HCT116 (cell line): ENCODE measurements at regions not wholly inside any gene's neighbourhood (a gene's known extent, or its start where the extent isn't known, plus 50 kb on each side); places are given as distances from the start of the nearest gene placed in this dataset.

Source experiments
- ATAC-seq: fragments of 200-7000 bp; cut with Tn5 transposase; 2 replicates; pipeline ENCODE4 v1.9.1; 2020; ENCODE audit warnings: mild to moderate bottlenecking, moderate library complexity
- BruUV-seq: library from RNA; stranded (reverse); fragments of 400-500 nt; replicated peaks from 2 replicates; lab custom pipeline; 2021; lab: Mats Ljungman, UMichigan
- CTCF ChIA-PET: fragments of 300-600 bp; sonication (Branson Sonifier 250); formaldehyde crosslinking; loops from one replicate; lab custom pipeline; 2021; ENCODE audit warnings: antibody characterized with exemption; lab: Charles Lee
- POLR2A ChIA-PET: fragments of 300-600, 350-600 bp; sonication (Branson Sonifier 250); formaldehyde crosslinking; loops from one replicate; lab custom pipeline; 2021; ENCODE audit warnings: antibody characterized with exemption; lab: Charles Lee
- RAD21 ChIA-PET, 2 experiments: fragments of 300-600 bp; sonication (Branson Sonifier 250); formaldehyde crosslinking; loops; one replicate each; lab custom pipeline; 2023; ENCODE audit warnings: low total read pairs in 2 of 2; ENCODE audit not compliant: uncharacterized antibody in 2 of 2, unreplicated experiment in 2 of 2, low non-redundant PET in 1 of 2; lab: Charles Lee
- DNase-seq: peaks from one replicate; pipeline ENCODE4 v3.0.0-alpha.2; 2010; ENCODE audit warnings: low read depth, low spot score
- H2AFZ ChIP-seq: fragments of 200-600 bp; shearing (Covaris generic), sonication (generic); 2 replicates; pipeline ENCODE4 v1.6.1; 2017; ENCODE audit warnings: low read depth, mixed run types, mixed read lengths, antibody characterized with exemption, low read length; ENCODE audit not compliant: poor library complexity, severe bottlenecking
- H3K27ac ChIP-seq: 2 replicates; pipeline ENCODE4 v1.5.1; 2012; ENCODE audit warnings: low read depth, low read length
- H3K27me3 ChIP-seq: fragments of 200-600 bp; sonication (generic); 2 replicates; pipeline ENCODE4 v1.6.1; 2016; ENCODE audit warnings: mixed run types, low read length, mixed read lengths; ENCODE audit not compliant: insufficient read depth
- H3K36me3 ChIP-seq, 2 experiments: fragments of 200-500 bp in 1 of 2; fragments of 200-600 bp in 1 of 2; sonication (Bioruptor generic) in 1 of 2; sonication (generic) in 1 of 2; 2 replicates each; pipeline versions ENCODE4 v1.5.1 to v1.6.1; 2014 to 2016; ENCODE audit warnings: low read length in 2 of 2, inconsistent platforms in 1 of 2, mixed read lengths in 1 of 2, mixed run types in 1 of 2; ENCODE audit not compliant: insufficient read depth in 2 of 2, control insufficient read depth in 1 of 2
- H3K4me1 ChIP-seq, 2 experiments: fragments of 200-600 bp in 1 of 2; sonication (generic) in 1 of 2; 2 replicates each; pipeline versions ENCODE4 v1.5.1 to v1.6.1; 2012 to 2017; ENCODE audit warnings: low read length in 2 of 2, inconsistent platforms in 1 of 2, mild to moderate bottlenecking in 1 of 2, mixed read lengths in 1 of 2, mixed run types in 1 of 2, moderate library complexity in 1 of 2; ENCODE audit not compliant: insufficient read depth in 2 of 2, control insufficient read depth in 1 of 2
- H3K4me2 ChIP-seq: fragments of 200-600 bp; sonication (generic); 2 replicates; pipeline ENCODE4 v1.6.1; 2017; ENCODE audit warnings: mixed run types, low read length, mixed read lengths
- H3K4me3 ChIP-seq, 2 experiments: fragments of 200-600 bp in 1 of 2; sonication (generic) in 1 of 2; replicated peaks in 1 of 2; 2 replicates each; pipeline ENCODE4 v1.5.1; 2011 to 2016; ENCODE audit warnings: low read length in 2 of 2, control low read depth in 1 of 2, low read depth in 1 of 2, mild to moderate bottlenecking in 1 of 2, mixed read lengths in 1 of 2, mixed run types in 1 of 2
- H3K79me2 ChIP-seq: fragments of 200-600 bp; sonication (generic); 2 replicates; pipeline ENCODE4 v1.6.1; 2017; ENCODE audit warnings: mild to moderate bottlenecking, mixed run types, low read length, moderate library complexity, mixed read lengths; ENCODE audit not compliant: insufficient read depth
- H3K9ac ChIP-seq: fragments of 200-600 bp; sonication (generic); 2 replicates; pipeline ENCODE4 v1.6.1; 2016; ENCODE audit warnings: low read length, mixed read lengths
- H3K9me2 ChIP-seq: fragments of 200-600 bp; sonication (generic), shearing (Covaris generic); 2 replicates; pipeline ENCODE4 v1.6.1; 2017; ENCODE audit warnings: mixed run types, mild to moderate bottlenecking, moderate library complexity; ENCODE audit not compliant: insufficient read depth
- H3K9me3 ChIP-seq, 2 experiments: fragments of 200-500 bp in 1 of 2; fragments of 200-600 bp in 1 of 2; sonication (Bioruptor generic) in 1 of 2; sonication (generic) in 1 of 2; 2 replicates each; pipeline ENCODE4 v1.6.1; 2014 to 2017; ENCODE audit warnings: low read length in 2 of 2, mixed read lengths in 2 of 2, inconsistent platforms in 1 of 2, low read depth in 1 of 2, mild to moderate bottlenecking in 1 of 2, mixed run types in 1 of 2, moderate library complexity in 1 of 2; ENCODE audit not compliant: control insufficient read depth in 1 of 2, insufficient read depth in 1 of 2
- H4K20me1 ChIP-seq: fragments of 200-600 bp; sonication (generic), shearing (Covaris generic); 2 replicates; pipeline ENCODE4 v1.6.1; 2017; ENCODE audit warnings: mixed run types, mild to moderate bottlenecking, moderate library complexity; ENCODE audit not compliant: insufficient read depth
- ATF3 ChIP-seq: IDR thresholded peaks from 2 replicates; pipeline ENCODE4 v1.6.1; 2012
- CBX3 ChIP-seq: IDR thresholded peaks from 2 replicates; pipeline ENCODE4 v1.6.1; 2012; ENCODE audit warnings: low read depth
- CTCF ChIP-seq, 3 experiments: fragments of 200-600 bp in 1 of 3; sonication (generic) in 1 of 3; IDR thresholded peaks in 2 of 3; conservative IDR thresholded peaks in 1 of 3; 2 replicates each; pipeline ENCODE4 v1.5.1; 2012 to 2017; ENCODE audit warnings: low read depth in 2 of 3, low read length in 2 of 3, antibody characterized with exemption in 1 of 3, borderline replicate concordance in 1 of 3, control low read depth in 1 of 3, mild to moderate bottlenecking in 1 of 3, mixed read lengths in 1 of 3, mixed run types in 1 of 3, moderate library complexity in 1 of 3; ENCODE audit not compliant: insufficient read depth in 1 of 3
- EGR1 ChIP-seq: IDR thresholded peaks from 2 replicates; pipeline ENCODE4 v1.6.1; 2012; ENCODE audit warnings: low read depth
- ELF1 ChIP-seq: IDR thresholded peaks from 2 replicates; pipeline ENCODE4 v1.6.1; 2012; ENCODE audit warnings: low read depth, borderline replicate concordance
- EZH2phosphoT487 ChIP-seq: fragments of 200-600 bp; IDR thresholded peaks from 2 replicates; pipeline ENCODE4 v1.6.1; 2018; ENCODE audit warnings: antibody characterized with exemption, borderline replicate concordance
- JUND ChIP-seq: IDR thresholded peaks from 2 replicates; pipeline ENCODE4 v1.6.1; 2012
- MAX ChIP-seq: IDR thresholded peaks from 2 replicates; pipeline ENCODE4 v1.6.1; 2012
- POLR2A ChIP-seq: IDR thresholded peaks from 2 replicates; pipeline ENCODE4 v1.7.0; 2011; ENCODE audit warnings: borderline replicate concordance; ENCODE audit not compliant: insufficient read depth, insufficient read length; ENCODE audit errors: extremely low read depth
- RAD21 ChIP-seq: IDR thresholded peaks from 2 replicates; pipeline ENCODE4 v1.6.1; 2012; ENCODE audit warnings: low read depth, mild to moderate bottlenecking
- SIN3A ChIP-seq: IDR thresholded peaks from 2 replicates; pipeline ENCODE4 v1.6.1; 2012; ENCODE audit warnings: low read depth
- SP1 ChIP-seq: IDR thresholded peaks from 2 replicates; pipeline ENCODE4 v1.6.1; 2012; ENCODE audit warnings: low read depth
- SRF ChIP-seq: IDR thresholded peaks from 2 replicates; pipeline ENCODE4 v1.6.1; 2012; ENCODE audit warnings: low read depth
- TCF7L2 ChIP-seq: IDR thresholded peaks from 2 replicates; pipeline ENCODE4 v1.7.0; 2011; ENCODE audit warnings: borderline replicate concordance, inconsistent platforms; ENCODE audit not compliant: insufficient read depth, insufficient read length; ENCODE audit errors: extremely low read depth
- YY1 ChIP-seq: IDR thresholded peaks from 2 replicates; pipeline ENCODE4 v1.6.1; 2011; ENCODE audit warnings: low read length, low read depth, moderate library complexity, mild to moderate bottlenecking; ENCODE audit not compliant: insufficient replicate concordance; ENCODE audit errors: extremely low read depth
- ZNF274 ChIP-seq: fragments of 200-500 bp; sonication (Bioruptor generic); IDR thresholded peaks from 2 replicates; pipeline ENCODE4 v1.6.1; 2014; ENCODE audit warnings: mild to moderate bottlenecking, low read depth, low read length, inconsistent platforms
- intact Hi-C: fragments of 100-400 bp; cut with micrococcal nuclease; formaldehyde crosslinking; loops from 2 replicates; pipeline ENCODE4 v1.10.0; 2022

- H2AFZ ChIP-seq: no peak overlapping the region
- no peaks in the 10 kb centered on the region for H3K4me1 ChIP-seq
- H3K9ac ChIP-seq: no peak overlapping the region
- H3K4me3 ChIP-seq: no peak overlapping the region
- BruUV-seq: no TSS peak
- H3K27ac ChIP-seq: no peak overlapping the region
- no peak overlapping the region for H3K4me2 ChIP-seq
- ChIA-PET CTCF (no interaction called here), POLR2A (no interaction called here), RAD21 (no interaction called here)
- ATAC-seq: no peak
- no peaks in the 10 kb centered on the region for H3K79me2 ChIP-seq
- no peaks in the 10 kb centered on the region for H3K36me3 ChIP-seq
- TF ChIP-seq MAX (no peak), EGR1 (no peak), JUND (no peak), SIN3A (no peak)
- H3K9me3 ChIP-seq: no peaks in the 10 kb centered on the region
- H4K20me1 ChIP-seq: no peaks in the 10 kb centered on the region
- no peak for DNase-seq
- no peaks in the 10 kb centered on the region for H3K27me3 ChIP-seq
- H3K9me2 ChIP-seq: no peaks in the 10 kb centered on the region
- intact Hi-C loops: no loop called here
These were observed 99.1 kb upstream of the UGP2 start for GRCh38 chr2:63742580-63742976.

GRCh38 chr2:63743170-63743981 lies 98.3 kb upstream of the UGP2 start:
- H3K27ac ChIP-seq: no peak overlapping the region
- no peak overlapping the region for H3K4me2 ChIP-seq
- no peaks in the 10 kb centered on the region for H3K27me3 ChIP-seq
- intact Hi-C loops: no loop called here
- no peaks in the 10 kb centered on the region for H3K36me3 ChIP-seq
- H3K9me3 ChIP-seq: no peaks in the 10 kb centered on the region
- no peak for ATAC-seq
- POLR2A ChIA-PET: no interaction called here
- RAD21 ChIA-PET: no interaction called here
- no peaks in the 10 kb centered on the region for H4K20me1 ChIP-seq
- no peak overlapping the region for H3K9ac ChIP-seq
- no peaks in the 10 kb centered on the region for H3K9me2 ChIP-seq
- no peak overlapping the region for H2AFZ ChIP-seq
- no peaks in the 10 kb centered on the region for H3K79me2 ChIP-seq
- no TSS peak for BruUV-seq
- DNase-seq: no peak
- H3K4me1 ChIP-seq: no peaks in the 10 kb centered on the region
- H3K4me3 ChIP-seq: no peak overlapping the region
- TF ChIP-seq SRF: no peak
- no peak for TF ChIP-seq CBX3
- no peak for TF ChIP-seq RAD21
- TF ChIP-seq ELF1: no peak
- TF ChIP-seq TCF7L2: no peak
- no peak for TF ChIP-seq ZNF274
- no peak for TF ChIP-seq SIN3A
- no peak for TF ChIP-seq ATF3
- no peak for TF ChIP-seq POLR2A
- no peak for TF ChIP-seq CTCF (IDR thresholded peaks at IDR 0.05 in 2 of 3, conservative IDR thresholded peaks at IDR 0.05 in 1 of 3; ENCODE audit: borderline replicate concordance in 1 of 3, insufficient read depth in 1 of 3, low read depth in 2 of 3, low read length in 2 of 3)
- no peak for TF ChIP-seq YY1
- no peak for TF ChIP-seq SP1
- no peak for TF ChIP-seq EZH2phosphoT487
- CTCF ChIA-PET: no interaction called here
